Esophagus squamous epithelium (tissue), 4 donors: ENCODE measurements at regions not wholly inside any gene's neighbourhood (a gene's known extent, or its start where the extent isn't known, plus 50 kb on each side); places are given as distances from the start of the nearest gene placed in this dataset.

Experiments
- POLR2A ChIP-seq, 4 donors: fragments of 450-650 bp; IDR thresholded peaks; one replicate each; pipeline ENCODE4 v1.6.1; 2017; ENCODE audit warnings: antibody characterized with exemption in 4 of 4, mild to moderate bottlenecking in 4 of 4, moderate library complexity in 3 of 4
- TF ChIP-seq, protein P1 (sequence below), 6 experiments: fragments of 450-650 bp in 4 of 6; fragments of 200-600 bp in 2 of 6; sonication (generic) in 2 of 6; IDR thresholded peaks; one replicate each; pipeline ENCODE4 v1.5.1; 2016 to 2019; ENCODE audit warnings: antibody characterized with exemption in 6 of 6, mild to moderate bottlenecking in 4 of 6, moderate library complexity in 4 of 6

GRCh38 chr16:6888531-6888930, 444.1 kb upstream of the RBFOX1 start:
- TF ChIP-seq, protein P1, sequence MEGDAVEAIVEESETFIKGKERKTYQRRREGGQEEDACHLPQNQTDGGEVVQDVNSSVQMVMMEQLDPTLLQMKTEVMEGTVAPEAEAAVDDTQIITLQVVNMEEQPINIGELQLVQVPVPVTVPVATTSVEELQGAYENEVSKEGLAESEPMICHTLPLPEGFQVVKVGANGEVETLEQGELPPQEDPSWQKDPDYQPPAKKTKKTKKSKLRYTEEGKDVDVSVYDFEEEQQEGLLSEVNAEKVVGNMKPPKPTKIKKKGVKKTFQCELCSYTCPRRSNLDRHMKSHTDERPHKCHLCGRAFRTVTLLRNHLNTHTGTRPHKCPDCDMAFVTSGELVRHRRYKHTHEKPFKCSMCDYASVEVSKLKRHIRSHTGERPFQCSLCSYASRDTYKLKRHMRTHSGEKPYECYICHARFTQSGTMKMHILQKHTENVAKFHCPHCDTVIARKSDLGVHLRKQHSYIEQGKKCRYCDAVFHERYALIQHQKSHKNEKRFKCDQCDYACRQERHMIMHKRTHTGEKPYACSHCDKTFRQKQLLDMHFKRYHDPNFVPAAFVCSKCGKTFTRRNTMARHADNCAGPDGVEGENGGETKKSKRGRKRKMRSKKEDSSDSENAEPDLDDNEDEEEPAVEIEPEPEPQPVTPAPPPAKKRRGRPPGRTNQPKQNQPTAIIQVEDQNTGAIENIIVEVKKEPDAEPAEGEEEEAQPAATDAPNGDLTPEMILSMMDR (IDR thresholded peaks at IDR 0.05), result no peak
- no peak for TF ChIP-seq POLR2A (IDR thresholded peaks at IDR 0.05)
